Esophagus muscularis mucosa (tissue), 3 donors: ENCODE measurements at regions not wholly inside any gene's neighbourhood (a gene's known extent, or its start where the extent isn't known, plus 50 kb on each side); places are given as distances from the start of the nearest gene placed in this dataset.

ENCODE experiments used
- POLR2A ChIP-seq: fragments of 450-650 bp; IDR thresholded peaks from one replicate; pipeline ENCODE4 v1.6.1; 2017; ENCODE audit warnings: antibody characterized with exemption, moderate library complexity, mild to moderate bottlenecking, low read depth
- TF ChIP-seq, protein P1 (sequence below), 3 experiments: fragments of 200-600 bp in 2 of 3; fragments of 450-650 bp in 1 of 3; sonication (generic) in 2 of 3; IDR thresholded peaks; one replicate each; pipeline ENCODE4 v1.5.1; 2017 to 2019; ENCODE audit warnings: antibody characterized with exemption in 3 of 3, mild to moderate bottlenecking in 2 of 3, moderate library complexity in 1 of 3

DNA sequence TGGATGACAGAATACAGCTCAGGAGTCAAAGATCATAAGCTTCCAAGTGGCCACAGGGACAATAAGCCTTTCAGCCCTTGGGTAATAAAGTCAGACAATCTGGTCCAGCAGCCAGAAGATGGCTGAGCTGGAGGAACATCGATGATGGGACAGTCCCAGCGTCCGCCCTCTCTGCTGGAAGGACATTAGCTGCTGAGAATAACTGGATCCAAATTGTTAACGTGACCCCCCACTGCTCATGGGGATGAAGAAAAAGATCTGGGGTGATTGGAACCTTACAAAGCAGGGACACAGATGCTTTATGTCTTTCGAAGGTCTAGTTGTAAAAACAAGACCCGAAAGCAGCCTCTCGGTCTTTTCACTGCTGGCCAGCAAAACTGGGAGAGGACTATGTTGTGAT, 71.0 kb downstream of the IGLL5 start:
- TF ChIP-seq, protein P1, sequence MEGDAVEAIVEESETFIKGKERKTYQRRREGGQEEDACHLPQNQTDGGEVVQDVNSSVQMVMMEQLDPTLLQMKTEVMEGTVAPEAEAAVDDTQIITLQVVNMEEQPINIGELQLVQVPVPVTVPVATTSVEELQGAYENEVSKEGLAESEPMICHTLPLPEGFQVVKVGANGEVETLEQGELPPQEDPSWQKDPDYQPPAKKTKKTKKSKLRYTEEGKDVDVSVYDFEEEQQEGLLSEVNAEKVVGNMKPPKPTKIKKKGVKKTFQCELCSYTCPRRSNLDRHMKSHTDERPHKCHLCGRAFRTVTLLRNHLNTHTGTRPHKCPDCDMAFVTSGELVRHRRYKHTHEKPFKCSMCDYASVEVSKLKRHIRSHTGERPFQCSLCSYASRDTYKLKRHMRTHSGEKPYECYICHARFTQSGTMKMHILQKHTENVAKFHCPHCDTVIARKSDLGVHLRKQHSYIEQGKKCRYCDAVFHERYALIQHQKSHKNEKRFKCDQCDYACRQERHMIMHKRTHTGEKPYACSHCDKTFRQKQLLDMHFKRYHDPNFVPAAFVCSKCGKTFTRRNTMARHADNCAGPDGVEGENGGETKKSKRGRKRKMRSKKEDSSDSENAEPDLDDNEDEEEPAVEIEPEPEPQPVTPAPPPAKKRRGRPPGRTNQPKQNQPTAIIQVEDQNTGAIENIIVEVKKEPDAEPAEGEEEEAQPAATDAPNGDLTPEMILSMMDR (IDR thresholded peaks at IDR 0.05) = no peak
- TF ChIP-seq POLR2A = no peak
